Astrocyte of the cerebellum (primary cell): ENCODE measurements at regions not wholly inside any gene's neighbourhood (a gene's known extent, or its start where the extent isn't known, plus 50 kb on each side); places are given as distances from the start of the nearest gene placed in this dataset.

ENCODE experiments used
- DNase-seq: peaks from one replicate; pipeline ENCODE4 v3.0.0-alpha.2; 2011; ENCODE audit warnings: low read depth
- H3K4me3 ChIP-seq: 2 replicates; pipeline ENCODE4 v1.5.1; 2011; ENCODE audit warnings: mild to moderate bottlenecking, low read depth, low read length, moderate library complexity
- in situ Hi-C: cut with HindIII; loops from 2 replicates; pipeline ENCODE4 v1.10.0; 2017; ENCODE audit warnings: low sequenced_read_pairs
- TF ChIP-seq, protein P1 (sequence below): IDR thresholded peaks from 2 replicates; pipeline ENCODE4 v1.5.1; 2012; ENCODE audit warnings: low read length, low read depth, moderate library complexity, mild to moderate bottlenecking; ENCODE audit errors: missing control alignments

DNA sequence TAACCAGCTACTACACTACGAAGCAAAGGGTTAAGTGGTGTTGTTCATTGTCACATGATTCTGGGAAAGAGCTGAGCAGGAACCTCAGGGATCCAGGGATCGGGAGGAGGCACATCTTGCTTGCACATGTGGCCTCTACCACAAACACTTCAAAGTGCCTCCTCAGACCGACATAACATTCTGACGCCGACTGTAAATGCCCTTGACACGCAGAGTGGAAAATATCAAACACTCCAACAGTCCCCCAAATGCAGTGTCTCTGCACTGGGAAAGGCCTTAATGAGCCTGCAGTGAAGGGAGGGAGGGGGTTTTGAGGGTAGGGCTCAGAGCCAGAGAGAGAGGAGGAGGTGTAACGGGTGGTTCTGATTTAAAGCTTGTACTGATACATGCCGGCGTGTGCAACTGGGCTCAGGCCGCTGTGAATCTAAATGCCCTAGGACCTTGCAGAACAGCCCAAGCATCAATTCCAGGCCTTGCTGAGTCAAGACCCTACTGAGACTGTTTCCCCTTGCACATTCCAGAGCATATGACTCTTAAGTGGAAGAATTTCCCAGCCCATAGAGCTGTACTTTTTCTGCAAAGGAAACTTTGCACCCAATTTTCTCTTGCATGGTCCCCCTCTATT is 163.7 kb downstream of the NTMT2 start:
- H3K4me3 ChIP-seq: no peak overlapping the region
- peak; percentile 96 for DNase-seq
- in situ Hi-C loops: no loop called here
- TF ChIP-seq, protein P1, sequence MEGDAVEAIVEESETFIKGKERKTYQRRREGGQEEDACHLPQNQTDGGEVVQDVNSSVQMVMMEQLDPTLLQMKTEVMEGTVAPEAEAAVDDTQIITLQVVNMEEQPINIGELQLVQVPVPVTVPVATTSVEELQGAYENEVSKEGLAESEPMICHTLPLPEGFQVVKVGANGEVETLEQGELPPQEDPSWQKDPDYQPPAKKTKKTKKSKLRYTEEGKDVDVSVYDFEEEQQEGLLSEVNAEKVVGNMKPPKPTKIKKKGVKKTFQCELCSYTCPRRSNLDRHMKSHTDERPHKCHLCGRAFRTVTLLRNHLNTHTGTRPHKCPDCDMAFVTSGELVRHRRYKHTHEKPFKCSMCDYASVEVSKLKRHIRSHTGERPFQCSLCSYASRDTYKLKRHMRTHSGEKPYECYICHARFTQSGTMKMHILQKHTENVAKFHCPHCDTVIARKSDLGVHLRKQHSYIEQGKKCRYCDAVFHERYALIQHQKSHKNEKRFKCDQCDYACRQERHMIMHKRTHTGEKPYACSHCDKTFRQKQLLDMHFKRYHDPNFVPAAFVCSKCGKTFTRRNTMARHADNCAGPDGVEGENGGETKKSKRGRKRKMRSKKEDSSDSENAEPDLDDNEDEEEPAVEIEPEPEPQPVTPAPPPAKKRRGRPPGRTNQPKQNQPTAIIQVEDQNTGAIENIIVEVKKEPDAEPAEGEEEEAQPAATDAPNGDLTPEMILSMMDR: no peak

DNA sequence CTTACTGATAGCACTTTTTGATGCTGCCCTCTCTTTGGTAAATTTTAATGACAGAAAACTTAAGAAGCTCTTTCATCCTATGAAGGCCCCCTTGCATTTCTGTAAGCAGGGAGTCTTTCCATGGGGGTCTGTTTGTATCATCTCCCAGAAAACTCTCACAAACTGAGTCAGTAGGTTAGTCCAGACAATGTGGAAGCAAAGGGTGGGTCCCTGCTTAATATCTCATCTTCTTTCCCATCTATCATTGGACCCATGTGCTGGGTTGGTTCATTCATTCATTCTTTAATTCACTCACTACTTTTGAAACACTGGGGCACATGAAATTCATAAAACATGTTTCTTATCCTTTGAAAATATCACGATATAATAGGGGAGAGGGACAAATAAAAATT is 164.3 kb downstream of the NTMT2 start:
- H3K4me3 ChIP-seq: no peak overlapping the region
- TF ChIP-seq, protein P1: no peak
- no peak for DNase-seq
- in situ Hi-C loops: no loop called here

DNA sequence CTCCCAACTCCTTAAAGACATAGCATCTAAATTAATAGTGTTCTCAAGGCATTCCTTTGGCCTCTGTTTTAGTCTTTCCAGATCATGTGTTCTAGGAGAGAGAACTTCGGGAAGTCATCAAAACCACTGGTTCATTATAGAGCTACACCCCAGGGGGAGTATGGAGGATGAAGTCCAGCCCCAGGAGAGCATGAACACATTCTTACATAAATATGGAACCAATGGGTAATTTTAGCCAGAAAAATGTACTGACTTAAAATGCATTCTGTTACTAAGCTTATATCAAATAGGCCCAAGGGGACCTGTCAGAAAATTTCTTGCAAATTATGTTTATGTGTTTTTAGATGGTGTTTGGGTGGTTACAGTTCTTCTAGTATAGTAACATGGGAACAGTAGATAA is 165.2 kb downstream of the NTMT2 start:
- TF ChIP-seq, protein P1: no peak
- in situ Hi-C loops: no loop called here
- DNase-seq: no peak
- H3K4me3 ChIP-seq: no peak overlapping the region

DNA sequence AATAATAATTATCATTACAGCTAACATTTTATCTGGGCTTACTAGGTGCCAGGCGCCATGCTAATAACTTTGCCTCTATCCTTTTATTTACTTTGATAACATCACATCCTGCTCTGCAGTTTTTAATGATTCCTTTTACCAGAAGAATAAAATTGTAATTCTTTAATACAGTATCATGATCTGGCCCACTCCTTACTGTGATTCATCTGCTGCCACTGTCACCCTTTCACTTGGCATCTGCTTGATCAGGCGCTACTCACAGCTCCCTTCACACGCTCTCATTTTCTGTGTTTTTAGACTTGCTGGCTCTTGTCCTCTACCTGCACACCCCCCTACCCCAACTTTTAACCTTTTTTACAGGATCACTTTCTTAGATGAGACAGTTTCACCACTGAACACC is 167.5 kb downstream of the NTMT2 start:
- no peak overlapping the region for H3K4me3 ChIP-seq

DNA sequence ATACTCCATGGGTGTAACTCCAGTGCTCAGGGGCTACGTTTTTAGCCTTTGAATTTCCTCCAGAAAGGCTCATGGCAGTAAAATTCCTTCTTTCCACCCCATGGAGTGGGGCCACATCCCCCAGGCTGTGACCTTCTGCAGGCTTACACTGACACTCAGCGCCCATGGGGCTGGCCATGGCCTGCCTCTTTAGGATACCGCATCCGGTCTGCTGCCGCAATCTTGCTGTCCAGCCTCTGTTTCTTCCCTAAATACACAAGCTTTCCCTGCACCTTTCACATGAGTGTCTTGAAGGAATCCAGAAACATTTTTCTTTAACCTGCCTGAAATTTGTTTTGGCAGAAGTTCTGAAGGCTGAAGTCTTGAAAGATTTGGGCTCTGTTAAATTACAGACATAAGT is 170.5 kb downstream of the NTMT2 start:
- DNase-seq: no peak
- in situ Hi-C loops: no loop called here
- TF ChIP-seq, protein P1: no peak
- H3K4me3 ChIP-seq: no peak overlapping the region

More for the DNA sequence above, 167.5 kb downstream of the NTMT2 start:
- TF ChIP-seq, protein P1: no peak
- in situ Hi-C loops: no loop called here
- no peak for DNase-seq

DNA sequence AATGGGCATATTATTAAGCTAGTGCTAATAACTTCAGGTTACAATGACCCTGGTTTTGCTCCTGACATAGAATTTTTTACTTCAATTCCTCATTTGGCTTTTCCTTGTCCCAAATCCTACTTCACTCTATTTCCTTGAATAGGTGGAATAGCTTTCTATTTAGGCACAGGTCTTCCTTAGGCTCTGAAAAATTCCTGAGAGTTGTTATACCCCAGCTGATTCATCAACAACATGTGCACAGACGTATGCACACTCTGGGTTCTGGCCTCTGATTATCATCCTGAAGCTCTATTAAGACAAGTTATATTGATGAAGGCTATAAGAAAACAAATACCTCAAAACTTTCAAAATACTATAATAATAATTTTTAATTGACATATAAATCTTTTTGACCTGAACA is 172.4 kb downstream of the NTMT2 start:
- no peak overlapping the region for H3K4me3 ChIP-seq
- in situ Hi-C loops: no loop called here
- no peak for DNase-seq
- TF ChIP-seq, protein P1: no peak

DNA sequence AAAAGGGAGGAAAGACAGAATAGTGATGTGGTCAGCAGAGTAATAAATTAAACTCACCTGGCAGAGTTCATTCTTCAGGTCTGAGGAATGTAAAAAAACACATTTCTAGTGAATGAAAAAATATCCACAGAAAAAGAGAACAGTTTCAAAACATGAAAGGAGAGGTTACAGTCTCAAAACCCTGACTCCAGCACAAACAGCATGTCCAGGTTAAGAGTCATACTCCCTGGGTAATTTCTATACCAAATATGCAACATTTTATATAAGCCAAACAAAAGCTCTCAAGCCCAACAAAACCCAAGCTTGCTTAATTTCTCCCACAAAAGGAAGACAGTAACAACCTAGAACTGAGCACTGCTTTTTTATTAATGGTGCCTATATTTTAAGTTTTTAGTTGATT is 173.0 kb downstream of the NTMT2 start:
- DNase-seq: no peak
- in situ Hi-C loops: no loop called here
- no peak overlapping the region for H3K4me3 ChIP-seq
- TF ChIP-seq, protein P1: no peak
